RWPE2 (cell line): ENCODE measurements at regions not wholly inside any gene's neighbourhood (a gene's known extent, or its start where the extent isn't known, plus 50 kb on each side); places are given as distances from the start of the nearest gene placed in this dataset.

Source experiments
- ATAC-seq: fragments of 200-7000 bp; cut with Tn5 transposase; 3 replicates; pipeline ENCODE4 v1.9.1; 2021; ENCODE audit warnings: low read depth
- DNase-seq: peaks from one replicate; pipeline ENCODE4 v3.0.0-alpha.2; 2020; ENCODE audit warnings: low spot score
- H3K27ac ChIP-seq: fragments of 450-650 bp; 2 replicates; pipeline ENCODE4 v1.5.1; 2017; ENCODE audit warnings: mild to moderate bottlenecking; ENCODE audit not compliant: poor library complexity, severe bottlenecking
- H3K27me3 ChIP-seq: fragments of 250-450 bp; sonication (Bioruptor Pico); 2 replicates; pipeline ENCODE4 v1.5.1; 2021; ENCODE audit warnings: mild to moderate bottlenecking, moderate library complexity; ENCODE audit not compliant: insufficient read depth, poor library complexity, severe bottlenecking
- H3K36me3 ChIP-seq: fragments of 250-450 bp; sonication (Bioruptor Pico); 2 replicates; pipeline ENCODE4 v1.5.1; 2020; ENCODE audit warnings: low read depth, mild to moderate bottlenecking, moderate library complexity
- H3K4me1 ChIP-seq: fragments of 250-450 bp; sonication (Bioruptor Pico); 2 replicates; pipeline ENCODE4 v1.5.1; 2021; ENCODE audit warnings: mild to moderate bottlenecking, moderate library complexity; ENCODE audit not compliant: insufficient read depth, poor library complexity, severe bottlenecking
- H3K4me3 ChIP-seq: fragments of 250-450 bp; sonication (Bioruptor Pico); 2 replicates; pipeline ENCODE4 v1.5.1; 2021; ENCODE audit warnings: mild to moderate bottlenecking, moderate library complexity; ENCODE audit not compliant: severe bottlenecking
- H3K9me3 ChIP-seq: fragments of 250-450 bp; sonication (Bioruptor Pico); 2 replicates; pipeline ENCODE4 v1.5.1; 2021; ENCODE audit warnings: mild to moderate bottlenecking, moderate library complexity; ENCODE audit not compliant: severe bottlenecking
- CTCF ChIP-seq: fragments of 450-650 bp; IDR thresholded peaks from one replicate; pipeline ENCODE4 v1.5.1; 2017; ENCODE audit warnings: mild to moderate bottlenecking, moderate library complexity; ENCODE audit not compliant: poor library complexity, severe bottlenecking

GRCh38 chr5:106825374-106825773, 845.4 kb downstream of the EFNA5 start:
- ATAC-seq, result no peak
- no peak overlapping the region for H3K27ac ChIP-seq
- no peaks in the 10 kb centered on the region for H3K9me3 ChIP-seq
- peaks cover 4% of the 10 kb centered on the region for H3K27me3 ChIP-seq
- TF ChIP-seq CTCF, result no peak
- no peak for DNase-seq
- H3K4me1 ChIP-seq, result peaks cover 3% of the 10 kb centered on the region
- no peak overlapping the region for H3K4me3 ChIP-seq
- no peaks in the 10 kb centered on the region for H3K36me3 ChIP-seq

- Histone ChIP-seq H3K9me3 (no peaks in the 10 kb centered on the region), H3K27ac (no peak overlapping the region), H3K4me1 (peaks cover 3% of the 10 kb centered on the region), H3K4me3 (no peak overlapping the region), H3K27me3 (peaks cover 4% of the 10 kb centered on the region), H3K36me3 (no peaks in the 10 kb centered on the region)
- DNase-seq (no peak), ATAC-seq (no peak)
- TF ChIP-seq CTCF, result no peak
These were observed 847.9 kb downstream of the EFNA5 start for GRCh38 chr5:106822851-106823250.

GRCh38 chr5:106818552-106818951, 852.2 kb downstream of the EFNA5 start:
- H3K36me3 ChIP-seq, result no peaks in the 10 kb centered on the region
- H3K4me1 ChIP-seq, result no peaks in the 10 kb centered on the region
- no peaks in the 10 kb centered on the region for H3K27me3 ChIP-seq
- DNase-seq, result no peak
- no peak overlapping the region for H3K4me3 ChIP-seq
- H3K27ac ChIP-seq, result no peak overlapping the region
- no peak for ATAC-seq
- H3K9me3 ChIP-seq, result no peaks in the 10 kb centered on the region
- no peak for TF ChIP-seq CTCF

- Histone ChIP-seq H3K27me3 (no peaks in the 10 kb centered on the region), H3K4me1 (no peaks in the 10 kb centered on the region), H3K9me3 (no peaks in the 10 kb centered on the region), H3K4me3 (no peak overlapping the region), H3K36me3 (no peaks in the 10 kb centered on the region), H3K27ac (no peak overlapping the region)
- TF ChIP-seq CTCF, result no peak
- DNase-seq (no peak), ATAC-seq (no peak)
These were observed 855.8 kb downstream of the EFNA5 start for GRCh38 chr5:106814961-106815360.

- DNase-seq, result no peak
- no peak for TF ChIP-seq CTCF
These were observed 869.2 kb downstream of the EFNA5 start for GRCh38 chr5:106801554-106801953.

More at GRCh38 chr5:106801554-106801953, 869.2 kb downstream of the EFNA5 start:
- no peak for ATAC-seq
- no peak overlapping the region for H3K27ac ChIP-seq
- H3K36me3 ChIP-seq, result no peaks in the 10 kb centered on the region
- H3K27me3 ChIP-seq, result no peaks in the 10 kb centered on the region
- H3K4me1 ChIP-seq, result no peaks in the 10 kb centered on the region
- H3K9me3 ChIP-seq, result no peaks in the 10 kb centered on the region
- H3K4me3 ChIP-seq, result no peak overlapping the region
